HEK293 (cell line): ENCODE measurements at regions not wholly inside any gene's neighbourhood (a gene's known extent, or its start where the extent isn't known, plus 50 kb on each side); places are given as distances from the start of the nearest gene placed in this dataset.

Experiments
- CTCF ChIA-PET: fragments of 350-600 bp; formaldehyde crosslinking; extraction: SDS; loops from one replicate; lab custom pipeline; 2021; ENCODE audit warnings: antibody characterized with exemption; lab: Yijun Ruan, JAX
- POLR2A ChIA-PET: fragments of 300-600 bp; formaldehyde crosslinking; extraction: SDS; loops from one replicate; lab custom pipeline; 2020; ENCODE audit warnings: antibody characterized with exemption, inconsistent platforms; lab: Yijun Ruan, JAX
- H3K27ac ChIP-seq: fragments of 200-500 bp; sonication (Bioruptor generic); 2 replicates; pipeline ENCODE4 v1.5.1; 2014; ENCODE audit warnings: low read depth, low read length, control low read depth, inconsistent platforms; ENCODE audit errors: extremely low read depth
- H3K36me3 ChIP-seq, 2 experiments: fragments of 200-500 bp in 1 of 2; sonication (Bioruptor generic) in 1 of 2; 1 replicate in 1 of 2; 2 replicates in 1 of 2; pipeline ENCODE4 v1.5.1; 2014 to 2017; ENCODE audit warnings: inconsistent platforms in 2 of 2, low read length in 2 of 2; ENCODE audit not compliant: control insufficient read depth in 2 of 2, insufficient read depth in 1 of 2
- H3K4me1 ChIP-seq: fragments of 200-500 bp; sonication (Bioruptor generic); 2 replicates; pipeline ENCODE4 v1.5.1; 2014; ENCODE audit warnings: mild to moderate bottlenecking, low read length, inconsistent platforms; ENCODE audit not compliant: control insufficient read depth, insufficient read depth
- H3K4me3 ChIP-seq: 2 replicates; pipeline ENCODE4 v1.5.1; 2011; ENCODE audit warnings: low read depth, mild to moderate bottlenecking, control low read depth, low read length, moderate library complexity
- H3K9me3 ChIP-seq: fragments of 200-500 bp; sonication (Bioruptor generic); 2 replicates; pipeline ENCODE4 v1.5.1; 2014; ENCODE audit warnings: low read depth, low read length, inconsistent platforms; ENCODE audit not compliant: control insufficient read depth, insufficient read depth
- BCL6B ChIP-seq: fragments of 450-650 bp; formaldehyde crosslinking; IDR thresholded peaks from 2 replicates; pipeline ENCODE4 v1.5.1; 2017; ENCODE audit warnings: missing biosample characterization, missing genetic modification characterization
- KLF16 ChIP-seq: fragments of 450-650 bp; formaldehyde crosslinking; IDR thresholded peaks from 2 replicates; pipeline ENCODE4 v1.5.1; 2017; ENCODE audit warnings: missing biosample characterization, missing genetic modification characterization
- MYNN ChIP-seq: fragments of 450-650 bp; formaldehyde crosslinking; IDR thresholded peaks from 2 replicates; pipeline ENCODE4 v1.5.1; 2016; ENCODE audit warnings: missing biosample characterization, missing genetic modification characterization, borderline replicate concordance
- PBX3 ChIP-seq: sonication (generic); formaldehyde crosslinking; IDR thresholded peaks from 2 replicates; pipeline ENCODE4 v1.8.1; 2022; ENCODE audit warnings: mild to moderate bottlenecking, moderate library complexity, missing genetic modification reagents
- PRDM6 ChIP-seq: fragments of 450-650 bp; formaldehyde crosslinking; IDR thresholded peaks from 2 replicates; pipeline ENCODE4 v1.5.1; 2017; ENCODE audit warnings: missing biosample characterization, missing genetic modification characterization
- ZBTB8A ChIP-seq: fragments of 450-650 bp; formaldehyde crosslinking; IDR thresholded peaks from 2 replicates; pipeline ENCODE4 v1.5.1; 2016; ENCODE audit warnings: missing biosample characterization, missing genetic modification characterization
- ZFP37 ChIP-seq: fragments of 450-650 bp; formaldehyde crosslinking; IDR thresholded peaks from 2 replicates; pipeline ENCODE4 v1.5.1; 2016; ENCODE audit warnings: missing biosample characterization, missing genetic modification characterization
- ZFP41 ChIP-seq: fragments of 450-650 bp; formaldehyde crosslinking; IDR thresholded peaks from 2 replicates; pipeline ENCODE4 v1.5.1; 2016; ENCODE audit warnings: missing biosample characterization, missing genetic modification characterization, borderline replicate concordance
- ZNF112 ChIP-seq: fragments of 450-650 bp; formaldehyde crosslinking; IDR thresholded peaks from 2 replicates; pipeline ENCODE4 v1.5.0; 2017; ENCODE audit warnings: missing biosample characterization, missing genetic modification characterization
- ZNF138 ChIP-seq: fragments of 450-650 bp; formaldehyde crosslinking; IDR thresholded peaks from 2 replicates; pipeline ENCODE4 v1.5.1; 2016; ENCODE audit warnings: missing biosample characterization, missing genetic modification characterization, borderline replicate concordance
- ZNF146 ChIP-seq: fragments of 450-650 bp; formaldehyde crosslinking; IDR thresholded peaks from 2 replicates; pipeline ENCODE4 v1.5.1; 2016; ENCODE audit warnings: missing biosample characterization, missing genetic modification characterization
- ZNF155 ChIP-seq: fragments of 450-650 bp; formaldehyde crosslinking; IDR thresholded peaks from 2 replicates; pipeline ENCODE4 v1.5.1; 2016; ENCODE audit warnings: missing biosample characterization, missing genetic modification characterization
- ZNF175 ChIP-seq: fragments of 450-650 bp; formaldehyde crosslinking; IDR thresholded peaks from 2 replicates; pipeline ENCODE4 v1.5.1; 2016; ENCODE audit warnings: missing biosample characterization, missing genetic modification characterization
- ZNF324 ChIP-seq: fragments of 450-650 bp; formaldehyde crosslinking; IDR thresholded peaks from 2 replicates; pipeline ENCODE4 v1.5.1; 2016; ENCODE audit warnings: missing biosample characterization, missing genetic modification characterization
- ZNF423 ChIP-seq: fragments of 450-650 bp; formaldehyde crosslinking; IDR thresholded peaks from 2 replicates; pipeline ENCODE4 v1.5.1; 2016; ENCODE audit warnings: missing biosample characterization, missing genetic modification characterization
- ZNF544 ChIP-seq: fragments of 450-650 bp; formaldehyde crosslinking; IDR thresholded peaks from 2 replicates; pipeline ENCODE4 v1.5.0; 2017; ENCODE audit warnings: missing biosample characterization, missing genetic modification characterization
- ZNF571 ChIP-seq: fragments of 450-650 bp; formaldehyde crosslinking; IDR thresholded peaks from 2 replicates; pipeline ENCODE4 v1.5.0; 2017; ENCODE audit warnings: missing biosample characterization, missing genetic modification characterization
- ZNF76 ChIP-seq: fragments of 450-650 bp; formaldehyde crosslinking; IDR thresholded peaks from 2 replicates; pipeline ENCODE4; 2016; ENCODE audit warnings: low read depth, missing biosample characterization, missing genetic modification characterization, borderline replicate concordance
- ZNF777 ChIP-seq: fragments of 450-650 bp; formaldehyde crosslinking; IDR thresholded peaks from 2 replicates; pipeline ENCODE4 v1.5.1; 2017; ENCODE audit warnings: missing biosample characterization, missing genetic modification characterization, borderline replicate concordance
- ZXDB ChIP-seq: fragments of 450-650 bp; formaldehyde crosslinking; IDR thresholded peaks from 2 replicates; pipeline ENCODE4 v1.5.1; 2016; ENCODE audit warnings: missing biosample characterization, missing genetic modification characterization

GRCh38 chr5:84783003-84783402 is 398.3 kb upstream of the EDIL3 start (continued):
- no peak for TF ChIP-seq BCL6B (tag by site-specific recombination)
- TF ChIP-seq ZNF544 (tag by site-specific recombination): no peak

- ChIA-PET CTCF (no interaction called here), POLR2A (interaction anchor here (0.5 kb wide), 1 partner anchor 432 kb away, joined by 5 read pairs; no protein-coding TSS in a partner anchor)
- H3K27ac ChIP-seq: no peak overlapping the region
- no peaks in the 10 kb centered on the region for H3K4me1 ChIP-seq
- no peaks in the 10 kb centered on the region for H3K9me3 ChIP-seq
- TF ChIP-seq KLF16 (tag by site-specific recombination): no peak
- no peak for TF ChIP-seq PBX3
- TF ChIP-seq ZNF777 (tag by site-specific recombination): no peak
- H3K4me3 ChIP-seq: no peak overlapping the region
- H3K36me3 ChIP-seq: no peaks in the 10 kb centered on the region
Observed at GRCh38 chr5:84779186-84779585, 394.5 kb upstream of the EDIL3 start.

GRCh38 chr5:84764227-84764626 is 379.5 kb upstream of the EDIL3 start:
- Histone ChIP-seq H3K4me3 (no peak overlapping the region), H3K9me3 (no peaks in the 10 kb centered on the region), H3K36me3 (no peaks in the 10 kb centered on the region), H3K27ac (no peak overlapping the region), H3K4me1 (no peaks in the 10 kb centered on the region)
- no peak for TF ChIP-seq MYNN
- TF ChIP-seq PRDM6 (tag by site-specific recombination): no peak
- no peak for TF ChIP-seq ZNF423
- TF ChIP-seq ZBTB8A (tag by site-specific recombination): no peak
- TF ChIP-seq ZNF76 (tag by site-specific recombination): no peak
- no peak for TF ChIP-seq ZNF146 (tag by site-specific recombination)
- TF ChIP-seq ZFP37 (tag by site-specific recombination): no peak
- no peak for TF ChIP-seq ZNF324
- no peak for TF ChIP-seq ZNF138
- TF ChIP-seq ZXDB (tag by site-specific recombination): no peak
- no peak for TF ChIP-seq ZNF112 (tag by site-specific recombination)
- TF ChIP-seq ZNF155 (tag by site-specific recombination): no peak
- TF ChIP-seq ZNF571 (tag by site-specific recombination): no peak
- TF ChIP-seq ZNF175 (tag by site-specific recombination): no peak
- TF ChIP-seq ZFP41 (tag by site-specific recombination): no peak
- POLR2A ChIA-PET: no interaction called here
- CTCF ChIA-PET: no interaction called here
